Astrocyte (in vitro differentiated cells and primary cell): ENCODE measurements at regions not wholly inside any gene's neighbourhood (a gene's known extent, or its start where the extent isn't known, plus 50 kb on each side); places are given as distances from the start of the nearest gene placed in this dataset.

Experiments
- CTCF ChIP-seq: IDR thresholded peaks from 2 replicates; pipeline ENCODE4 v1.5.1; 2011; ENCODE audit warnings: low read depth, mild to moderate bottlenecking, inconsistent platforms, low read length, moderate library complexity; ENCODE audit not compliant: insufficient read depth
- EZH2 ChIP-seq: IDR thresholded peaks from 2 replicates; pipeline ENCODE4 v1.6.1; 2012; ENCODE audit warnings: mild to moderate bottlenecking, low read length, inconsistent platforms; ENCODE audit not compliant: insufficient read depth

GRCh38 chr13:26979334-26979733, 192.3 kb downstream of the USP12 start:
- no peak for TF ChIP-seq CTCF
- no peak for TF ChIP-seq EZH2
